TTC549 (cell line): ENCODE measurements at regions not wholly inside any gene's neighbourhood (a gene's known extent, or its start where the extent isn't known, plus 50 kb on each side); places are given as distances from the start of the nearest gene placed in this dataset.

ENCODE experiments used
- FAIRE-seq: peaks from 2 replicates; lab custom pipeline; 2012; peaks lifted over from hg19 to GRCh38; lab: Jason Lieb, UNC

- no peak for FAIRE-seq
Observed at GRCh38 chr10:20489961-20490360, 407.1 kb downstream of the NEBL start.

- FAIRE-seq, result no peak
Observed at GRCh38 chr10:20486791-20487190, 410.3 kb downstream of the NEBL start.

- no peak for FAIRE-seq
Observed at GRCh38 chr10:20485554-20485953, 411.6 kb downstream of the NEBL start.

- FAIRE-seq, result no peak
Observed at GRCh38 chr10:20481054-20481453, 416.1 kb downstream of the NEBL start.

GRCh38 chr10:20480575-20480974 lies 416.5 kb downstream of the NEBL start:
- peak; percentile 81 for FAIRE-seq

- FAIRE-seq, result no peak
Observed at GRCh38 chr10:20474064-20474463, 423.0 kb downstream of the NEBL start.

GRCh38 chr10:20473023-20473760 lies 423.9 kb downstream of the NEBL start:
- no peak for FAIRE-seq

- FAIRE-seq, result no peak
Observed at GRCh38 chr10:20466731-20467130, 430.4 kb downstream of the NEBL start.

GRCh38 chr10:20457649-20458048 lies 439.5 kb downstream of the NEBL start:
- no peak for FAIRE-seq

- FAIRE-seq, result no peak
Observed at GRCh38 chr10:20455774-20456173, 441.3 kb downstream of the NEBL start.

- FAIRE-seq, result no peak
Observed at GRCh38 chr10:20454331-20454730, 442.8 kb downstream of the NEBL start.

GRCh38 chr10:20446561-20447193 lies 450.4 kb downstream of the NEBL start:
- FAIRE-seq, result no peak

GRCh38 chr10:20443094-20443493 lies 454.0 kb downstream of the NEBL start:
- FAIRE-seq, result no peak

GRCh38 chr10:20429742-20430141 lies 467.4 kb downstream of the NEBL start:
- no peak for FAIRE-seq

- FAIRE-seq, result no peak
Observed at GRCh38 chr10:20427821-20428220, 469.3 kb downstream of the NEBL start.

- FAIRE-seq, result no peak
Observed at GRCh38 chr10:20418286-20418685, 478.8 kb downstream of the NEBL start.

GRCh38 chr10:20417791-20418190 lies 479.3 kb downstream of the NEBL start:
- no peak for FAIRE-seq

- FAIRE-seq, result no peak
Observed at GRCh38 chr10:20415684-20416083, 481.4 kb downstream of the NEBL start.

GRCh38 chr10:20407357-20407756 lies 489.8 kb downstream of the NEBL start:
- no peak for FAIRE-seq

- FAIRE-seq, result no peak
Observed at GRCh38 chr10:20406281-20407104, 490.6 kb downstream of the NEBL start.

- FAIRE-seq, result no peak
Observed at GRCh38 chr10:20405761-20406160, 491.4 kb downstream of the NEBL start.

- FAIRE-seq, result no peak
Observed at GRCh38 chr10:20405050-20405449, 492.1 kb downstream of the NEBL start.

- no peak for FAIRE-seq
Observed at GRCh38 chr10:20399772-20400171, 497.3 kb downstream of the NEBL start.
